ENCODE measurements at regions not wholly inside any gene's neighbourhood (a gene's known extent, or its start where the extent isn't known, plus 50 kb on each side); places are given as distances from the start of the nearest gene placed in this dataset.

DNA sequence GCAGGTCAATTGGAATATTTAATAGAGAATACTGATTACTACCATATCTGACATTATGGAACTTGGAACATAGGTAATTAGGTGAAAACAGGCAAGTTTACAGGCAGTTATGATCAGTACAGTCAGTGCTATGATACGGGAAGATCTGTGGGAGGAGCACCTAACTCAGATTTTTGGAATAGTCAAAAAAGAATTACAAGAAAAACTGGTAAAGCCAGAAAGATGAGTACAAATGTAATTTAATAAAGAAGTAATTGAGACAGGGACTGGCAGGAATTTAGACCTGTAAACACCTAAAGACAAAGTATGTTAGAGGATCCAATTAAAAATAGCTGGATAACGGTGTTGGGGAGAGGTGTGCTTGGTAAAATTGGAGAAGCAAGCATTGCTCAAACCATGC is 206.5 kb upstream of the ANO5 start:
- H2AFZ ChIP-seq (ENCODE audit: low read depth, low read length): no peak overlapping the region
- FAIRE-seq (no peak), ATAC-seq (no peak), DNase-seq (ENCODE audit: extremely low read depth in 1 of 4, low spot score in 3 of 4) (no peak)
- H3K9ac ChIP-seq (ENCODE audit: insufficient read depth in 1 of 2, low read depth in 2 of 2, low read length in 2 of 2): no peak overlapping the region
- no peak overlapping the region for H3K27ac ChIP-seq (ENCODE audit: extremely low read depth, low read depth, low read length)
- intact Hi-C loops (cut with micrococcal nuclease) (no loop called here), in situ Hi-C loops (cut with MboI) (no loop called here)
- 0% methylated on average over 2 of the region's 2 CpGs for WGBS (ENCODE audit: insufficient coverage, low coverage, missing lambda C conversion rate)
- H3K36me3 ChIP-seq (ENCODE audit: control insufficient read depth, insufficient read depth, low read length): no peaks in the 10 kb centered on the region
- no peak overlapping the region for H3K4me3 ChIP-seq
- no peaks in the 10 kb centered on the region for H4K20me1 ChIP-seq (replicated peaks; ENCODE audit: control insufficient read depth, insufficient read depth, low read length)
- CTCF ChIA-PET (ENCODE audit: low intra/inter-chr PET ratio): no interaction called here
- TF ChIP-seq TAF7 (tag; IDR thresholded peaks at IDR 0.05) (no peak), HNRNPK (IDR thresholded peaks at IDR 0.05; ENCODE audit: low read depth, low read length, poor library complexity, severe bottlenecking) (no peak), FOSL1 (tag; conservative IDR thresholded peaks at IDR 0.05) (no peak), PRPF4 (IDR thresholded peaks at IDR 0.05; ENCODE audit: insufficient read depth, low read depth, low read length, poor library complexity, severe bottlenecking) (no peak), HDAC8 (tag; IDR thresholded peaks at IDR 0.05) (no peak)
- TF ChIP-seq, protein P1, sequence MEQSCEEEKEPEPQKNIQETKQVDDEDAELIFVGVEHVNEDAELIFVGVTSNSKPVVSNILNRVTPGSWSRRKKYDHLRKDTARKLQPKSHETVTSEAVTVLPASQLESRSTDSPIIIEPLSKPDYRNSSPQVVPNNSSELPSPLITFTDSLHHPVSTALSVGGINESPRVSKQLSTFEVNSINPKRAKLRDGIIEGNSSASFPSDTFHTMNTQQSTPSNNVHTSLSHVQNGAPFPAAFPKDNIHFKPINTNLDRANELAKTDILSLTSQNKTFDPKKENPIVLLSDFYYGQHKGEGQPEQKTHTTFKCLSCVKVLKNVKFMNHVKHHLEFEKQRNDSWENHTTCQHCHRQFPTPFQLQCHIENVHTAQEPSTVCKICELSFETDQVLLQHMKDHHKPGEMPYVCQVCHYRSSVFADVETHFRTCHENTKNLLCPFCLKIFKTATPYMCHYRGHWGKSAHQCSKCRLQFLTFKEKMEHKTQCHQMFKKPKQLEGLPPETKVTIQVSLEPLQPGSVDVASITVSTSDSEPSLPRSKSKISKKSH (CRISPR knock-in tag; IDR thresholded peaks at IDR 0.05): no peak
- no peaks in the 10 kb centered on the region for H3K79me2 ChIP-seq (ENCODE audit: control insufficient read depth, insufficient read depth, low read length)
- H3K4me2 ChIP-seq (ENCODE audit: insufficient read depth, low read length): no peak overlapping the region
- no TSS peak for BruUV-seq (replicated peaks)
- H3K9me3 ChIP-seq (replicated peaks; ENCODE audit: control insufficient read depth, insufficient read depth, low read depth, low read length): no peaks in the 10 kb centered on the region; the same call in 1 of the 2 replicates
- H3K4me1 ChIP-seq (replicated peaks in 1 of 2; ENCODE audit: control insufficient read depth in 2 of 2, insufficient read depth in 2 of 2, low read length in 2 of 2): no peaks in the 10 kb centered on the region
- POLR2A ChIA-PET: no interaction called here
- H3K27me3 ChIP-seq (ENCODE audit: control insufficient read depth in 2 of 2, insufficient read depth in 2 of 2, low read length in 2 of 2): no peaks in the 10 kb centered on the region
- no peaks in the 10 kb centered on the region for H3K9me1 ChIP-seq (ENCODE audit: control insufficient read depth, insufficient read depth, low read length)
